GM18520 (cell line): ENCODE measurements at regions not wholly inside any gene's neighbourhood (a gene's known extent, or its start where the extent isn't known, plus 50 kb on each side); places are given as distances from the start of the nearest gene placed in this dataset.
"Not testable (repeated sequence)": the region's sequence is repeated elsewhere in the genome, so short reads cannot be mapped to it uniquely, and the experiment has no call there.

ENCODE experiments used
- ATAC-seq: cut with Tn5 transposase; IDR thresholded peaks from one replicate; pipeline ENCODE4 v1.9.1; 2021; ENCODE audit not compliant: unreplicated experiment

- ATAC-seq: no peak
Measured at GRCh38 chr14:86780461-86780860, 1212.5 kb downstream of the GALC start.

DNA sequence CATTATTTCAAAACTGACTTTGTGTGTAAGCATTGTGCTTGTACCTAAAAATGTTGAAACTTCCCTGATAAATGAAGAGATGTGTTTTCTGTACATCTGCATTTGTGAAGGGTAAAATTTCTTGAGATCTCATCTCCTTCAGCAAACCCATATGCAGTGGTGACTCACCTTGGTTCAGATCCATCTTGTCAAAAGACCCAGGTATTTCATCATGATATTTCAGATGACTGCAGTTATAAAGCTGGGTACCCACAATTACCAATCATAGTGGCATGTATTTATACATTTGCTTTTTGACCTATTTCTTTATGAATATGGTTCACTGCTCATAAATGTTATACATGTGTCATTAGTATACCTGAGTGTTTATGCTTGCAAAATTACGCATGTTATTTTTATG, 1213.6 kb downstream of the GALC start:
- no peak for ATAC-seq

GRCh38 chr14:86777963-86778602, 1214.9 kb downstream of the GALC start:
- no peak for ATAC-seq

- not testable (repeated sequence) for ATAC-seq
Measured at GRCh38 chr14:86775896-86776295, 1217.1 kb downstream of the GALC start.

DNA sequence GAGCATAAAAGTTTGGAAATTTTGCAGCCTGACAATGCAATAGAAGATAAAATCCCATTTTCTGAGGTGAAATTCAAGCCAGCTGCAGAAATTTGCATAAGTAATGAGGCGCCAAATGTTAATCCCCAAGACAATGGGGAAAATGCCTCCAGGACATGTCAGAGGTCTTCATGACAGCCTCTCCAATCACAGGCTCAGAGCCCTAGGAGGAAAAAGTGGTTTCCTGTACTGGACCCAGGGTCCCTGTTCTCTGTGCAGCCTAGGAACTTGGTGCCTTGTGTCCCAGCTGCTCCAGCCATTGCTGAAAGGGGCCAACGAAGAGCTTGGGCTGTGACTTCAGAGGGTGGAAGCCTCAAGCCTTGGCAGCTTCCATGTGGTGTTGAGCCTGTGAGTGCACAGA, 1218.1 kb downstream of the GALC start:
- ATAC-seq: no peak

DNA sequence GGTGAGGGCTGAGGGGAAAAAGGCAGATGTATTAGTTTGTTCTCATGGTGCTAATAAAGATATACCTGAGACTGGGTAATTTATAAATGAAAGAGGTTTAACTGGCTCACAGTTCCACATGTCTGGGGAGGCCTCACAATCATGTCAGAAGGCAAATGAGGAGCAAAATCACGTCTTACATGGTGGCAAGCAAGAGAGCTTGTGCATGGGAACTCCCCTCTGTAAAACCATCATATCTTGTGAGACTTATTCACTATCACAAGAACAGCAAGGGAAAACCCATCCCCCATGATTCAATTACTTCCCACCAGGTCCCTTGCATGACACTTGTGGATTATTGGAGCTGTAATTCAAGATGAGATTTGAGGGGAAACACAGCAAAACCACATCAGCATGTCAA, 1220.9 kb downstream of the GALC start:
- no peak for ATAC-seq

DNA sequence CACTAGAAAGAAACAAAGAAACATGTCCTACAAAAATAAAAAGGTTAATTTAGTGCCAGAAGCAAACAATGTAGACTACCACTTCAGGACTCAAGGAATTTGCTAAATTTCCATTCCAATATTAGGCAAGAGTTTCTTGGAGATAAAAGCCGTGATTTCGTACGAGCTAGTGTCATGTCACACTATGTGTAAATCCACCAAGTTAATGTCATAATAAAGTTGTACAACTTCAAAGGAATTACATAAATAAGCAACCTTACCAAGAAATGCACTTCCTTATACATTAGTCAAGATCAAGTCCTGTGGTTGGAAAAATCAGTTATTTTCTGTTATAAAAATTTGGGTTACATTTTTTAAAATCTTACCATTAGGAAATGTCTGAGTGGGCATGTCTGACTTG, 1222.8 kb downstream of the GALC start:
- ATAC-seq: no peak

DNA sequence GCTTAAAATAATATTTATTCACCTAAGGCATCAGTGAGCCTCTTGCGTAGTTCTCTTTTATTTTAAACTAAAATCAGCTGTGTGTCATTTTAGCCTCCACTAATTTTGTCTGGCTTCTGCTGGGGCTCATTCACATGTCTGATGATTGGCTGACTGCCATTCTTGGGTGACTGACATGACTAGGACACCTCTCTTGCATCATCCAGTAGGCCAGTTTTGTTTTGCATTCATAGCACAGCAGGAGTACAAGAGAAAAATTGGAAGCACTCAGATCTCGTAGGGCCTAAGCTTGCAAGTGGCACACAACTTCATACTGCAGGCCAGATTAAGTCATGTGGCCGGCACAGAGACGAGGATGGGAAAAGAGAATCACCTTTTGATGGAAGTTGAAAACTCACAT, 1226.5 kb downstream of the GALC start:
- ATAC-seq: no peak

DNA sequence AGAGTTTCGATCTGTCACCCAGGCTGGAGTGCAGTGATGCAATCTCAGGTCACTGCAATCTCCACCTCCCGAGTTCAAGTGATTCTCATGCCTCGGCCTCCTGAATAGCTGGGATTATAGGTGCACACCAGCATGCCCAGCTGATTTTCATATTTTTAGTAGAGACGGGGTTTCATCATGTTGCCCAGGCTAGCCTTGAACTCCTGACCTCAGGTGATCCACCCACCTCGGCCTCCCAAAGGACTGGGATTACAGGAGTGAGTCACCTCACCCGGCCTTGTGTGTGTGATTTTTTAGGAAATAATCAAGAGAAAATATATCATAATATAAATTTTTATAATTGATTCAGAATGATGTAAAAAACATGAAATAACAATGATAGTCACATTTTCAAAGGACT, 1231.4 kb downstream of the GALC start:
- ATAC-seq: no peak

DNA sequence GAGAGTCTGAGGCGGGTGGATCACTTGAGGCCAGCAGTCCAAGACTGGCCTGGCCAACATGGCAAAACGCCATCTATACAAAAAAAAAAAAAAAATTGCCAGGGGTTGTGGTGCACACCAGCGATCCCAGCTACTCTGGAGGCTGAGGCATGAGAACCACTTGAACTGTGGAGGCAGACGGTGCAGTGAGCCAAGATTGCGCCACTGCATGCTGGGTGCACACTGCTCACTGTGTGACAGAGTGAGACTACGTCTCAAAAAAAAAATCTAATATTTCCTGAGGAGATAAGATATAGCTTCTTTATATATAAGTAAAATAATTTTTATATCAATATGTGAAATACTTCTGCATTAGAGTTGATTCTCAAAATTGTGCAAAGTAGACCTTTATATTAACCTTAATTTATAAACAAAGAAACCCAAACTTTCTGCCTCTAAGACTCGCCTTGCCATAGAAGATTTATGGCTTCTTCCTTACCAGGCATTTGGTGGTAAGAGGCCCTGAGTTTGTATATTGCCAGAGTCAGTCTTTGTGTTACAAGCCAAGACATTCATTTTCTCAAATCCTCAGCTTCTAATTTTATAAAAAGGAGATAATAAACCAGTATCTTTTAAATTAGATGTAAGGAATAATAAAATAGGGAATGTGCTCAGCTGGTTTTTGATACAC, 1226.7 kb downstream of the FLRT2 start:
- ATAC-seq: no peak

DNA sequence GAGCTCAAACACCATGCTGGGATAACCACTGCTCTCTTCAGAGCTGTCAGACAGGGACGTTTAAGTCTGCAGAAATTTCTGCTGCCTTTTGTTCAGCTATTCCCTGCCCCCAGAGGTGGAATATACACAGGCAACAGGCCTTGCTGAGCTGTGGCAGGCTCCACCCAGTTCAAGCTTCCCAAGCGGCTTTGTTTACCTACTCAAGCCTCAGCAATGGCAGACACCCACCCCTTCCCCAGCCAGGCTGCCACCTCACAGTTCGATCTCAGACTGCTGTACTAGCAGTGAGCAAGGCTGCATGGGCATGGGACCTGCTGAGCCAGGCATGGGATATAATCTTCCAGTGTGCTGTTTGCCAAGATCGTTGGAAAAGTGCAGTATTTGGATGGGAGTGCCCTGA, 1220.5 kb downstream of the FLRT2 start:
- ATAC-seq: not testable (repeated sequence)

GRCh38 chr14:86739761-86740160, 1209.8 kb downstream of the FLRT2 start:
- no peak for ATAC-seq

- not testable (repeated sequence) for ATAC-seq
Measured at GRCh38 chr14:86731427-86731826, 1201.5 kb downstream of the FLRT2 start.

- no peak for ATAC-seq
Measured at GRCh38 chr14:86723254-86723624, 1193.3 kb downstream of the FLRT2 start.

DNA sequence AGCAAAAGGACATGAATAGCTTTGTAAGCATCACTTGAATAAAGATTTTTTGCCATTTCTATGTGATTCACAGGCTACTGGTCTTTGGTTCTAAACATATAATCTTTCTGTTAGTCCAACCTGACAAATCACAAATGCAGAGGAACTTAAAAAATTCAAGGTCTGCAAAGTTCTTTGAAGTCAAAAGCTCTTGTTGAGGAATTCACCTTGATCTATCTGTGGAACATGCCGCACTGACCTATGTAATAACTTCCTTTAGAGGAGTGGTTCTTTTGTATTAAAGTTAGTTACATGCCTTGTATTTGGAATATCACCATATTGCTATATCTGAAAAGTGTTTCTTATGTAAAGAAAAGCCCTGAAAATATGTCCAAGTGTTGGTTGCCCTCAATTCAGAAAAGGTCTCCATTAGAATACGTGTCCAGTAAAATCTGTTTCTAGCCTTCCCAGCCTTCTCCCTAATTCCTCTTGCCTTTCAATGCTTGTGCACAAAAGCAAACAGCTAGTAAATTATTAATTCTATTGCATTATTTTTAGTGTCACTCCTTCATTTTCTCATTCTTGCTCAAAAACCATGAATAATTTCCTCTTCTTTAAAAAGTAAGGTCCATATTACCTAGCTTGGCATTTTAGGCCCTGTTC, 1192.8 kb downstream of the FLRT2 start:
- ATAC-seq: no peak

DNA sequence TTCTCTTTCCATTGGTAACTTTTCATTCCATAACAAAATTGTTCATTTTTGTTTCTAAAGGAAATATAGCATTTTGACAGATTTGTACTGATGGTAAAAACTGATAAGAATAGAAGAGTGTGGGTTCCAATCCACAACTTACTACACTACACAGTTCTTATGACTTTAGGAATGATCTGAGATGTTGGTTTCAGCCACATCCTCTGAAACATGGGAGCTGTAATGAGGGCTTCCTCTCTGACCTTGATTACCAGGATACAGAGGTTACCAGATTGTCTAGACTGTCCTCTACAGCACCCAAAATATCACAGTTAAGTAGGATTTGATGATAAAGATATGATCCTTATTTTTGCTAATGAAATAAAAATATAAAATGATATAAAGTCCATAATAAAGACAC, 1184.6 kb downstream of the FLRT2 start:
- no peak for ATAC-seq

DNA sequence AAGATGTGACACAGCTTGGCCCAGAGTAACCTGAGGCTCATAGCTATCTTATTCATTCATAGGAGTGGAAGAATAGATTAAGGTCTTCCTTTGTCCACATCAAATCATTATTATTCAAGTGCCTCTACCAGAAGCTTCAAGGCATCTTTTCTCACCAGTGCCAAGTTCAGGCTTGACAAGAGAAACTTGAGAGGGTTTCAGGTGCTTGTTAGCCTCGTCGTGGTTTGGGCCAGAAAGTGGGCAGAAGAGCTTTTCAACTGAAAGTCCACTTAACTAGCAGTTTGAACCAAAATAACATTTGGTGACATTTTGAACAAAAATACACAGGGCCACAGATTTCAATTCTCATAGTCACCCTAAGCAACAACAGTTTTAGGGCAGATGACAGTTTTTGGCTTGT, 1184.2 kb downstream of the FLRT2 start:
- ATAC-seq: no peak

- ATAC-seq: no peak
Measured at GRCh38 chr14:86712727-86713126, 1182.8 kb downstream of the FLRT2 start.

GRCh38 chr14:86712176-86712575, 1182.2 kb downstream of the FLRT2 start:
- no peak for ATAC-seq

DNA sequence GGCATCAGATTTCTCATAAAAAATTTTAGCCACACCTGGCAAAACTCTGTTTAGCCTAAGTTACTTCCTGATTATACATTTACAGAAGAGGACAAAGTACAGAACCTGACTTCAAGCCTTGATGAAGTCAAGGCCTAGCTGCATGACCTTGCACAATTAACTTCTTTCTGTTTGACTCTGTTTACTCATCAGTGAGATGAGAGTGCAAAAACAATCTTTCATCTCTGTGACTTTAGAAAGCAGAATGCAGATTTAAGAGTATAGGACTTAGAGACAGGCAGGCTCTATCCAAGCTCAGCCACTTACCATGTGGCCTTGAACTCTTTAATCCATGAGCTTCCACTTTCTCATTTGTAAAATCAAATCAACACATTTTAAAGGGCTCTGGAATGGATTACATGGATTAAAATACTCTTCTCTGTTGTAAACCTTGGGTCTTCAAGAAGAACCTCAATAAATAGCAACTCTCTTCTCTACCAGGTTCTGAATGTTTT, 1178.9 kb downstream of the FLRT2 start:
- no peak for ATAC-seq

- no peak for ATAC-seq
Measured at GRCh38 chr14:86707071-86707470, 1177.1 kb downstream of the FLRT2 start.

GRCh38 chr14:86683561-86683960, 1153.6 kb downstream of the FLRT2 start:
- ATAC-seq: no peak
